B cell (primary cell): ENCODE measurements at regions not wholly inside any gene's neighbourhood (a gene's known extent, or its start where the extent isn't known, plus 50 kb on each side); places are given as distances from the start of the nearest gene placed in this dataset.

Source experiments
- EZH2 ChIP-seq: IDR thresholded peaks from 2 replicates; pipeline ENCODE4 v1.6.1; 2012; ENCODE audit warnings: borderline replicate concordance, low read depth, mild to moderate bottlenecking, moderate library complexity, low read length; ENCODE audit not compliant: insufficient read depth, poor library complexity, severe bottlenecking
- TF ChIP-seq, protein P1 (sequence below): fragments of 200-600 bp; IDR thresholded peaks from one replicate; pipeline ENCODE4 v1.8.0; 2022; ENCODE audit warnings: antibody characterized with exemption, mild to moderate bottlenecking

DNA sequence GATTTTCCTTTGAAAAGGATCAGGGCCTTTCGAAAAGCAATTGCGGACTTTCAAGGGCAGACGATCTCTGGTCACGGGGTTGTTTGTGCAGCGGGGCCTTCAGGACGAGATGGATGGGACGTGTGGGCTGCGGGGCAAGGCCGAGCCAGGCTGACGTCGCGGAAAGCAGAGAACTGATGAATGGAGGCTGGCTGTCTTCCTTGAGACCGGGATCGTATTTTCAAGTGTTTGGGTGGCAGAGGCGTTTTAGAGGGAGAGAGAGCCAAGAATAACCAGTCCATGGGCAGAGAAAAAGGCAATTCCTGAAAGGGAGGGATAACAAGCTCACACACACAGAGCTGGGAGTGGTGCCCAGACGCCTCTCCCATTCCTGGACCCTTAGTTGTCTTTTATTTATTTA lies 138.9 kb upstream of the USP29 start:
- TF ChIP-seq, protein P1, sequence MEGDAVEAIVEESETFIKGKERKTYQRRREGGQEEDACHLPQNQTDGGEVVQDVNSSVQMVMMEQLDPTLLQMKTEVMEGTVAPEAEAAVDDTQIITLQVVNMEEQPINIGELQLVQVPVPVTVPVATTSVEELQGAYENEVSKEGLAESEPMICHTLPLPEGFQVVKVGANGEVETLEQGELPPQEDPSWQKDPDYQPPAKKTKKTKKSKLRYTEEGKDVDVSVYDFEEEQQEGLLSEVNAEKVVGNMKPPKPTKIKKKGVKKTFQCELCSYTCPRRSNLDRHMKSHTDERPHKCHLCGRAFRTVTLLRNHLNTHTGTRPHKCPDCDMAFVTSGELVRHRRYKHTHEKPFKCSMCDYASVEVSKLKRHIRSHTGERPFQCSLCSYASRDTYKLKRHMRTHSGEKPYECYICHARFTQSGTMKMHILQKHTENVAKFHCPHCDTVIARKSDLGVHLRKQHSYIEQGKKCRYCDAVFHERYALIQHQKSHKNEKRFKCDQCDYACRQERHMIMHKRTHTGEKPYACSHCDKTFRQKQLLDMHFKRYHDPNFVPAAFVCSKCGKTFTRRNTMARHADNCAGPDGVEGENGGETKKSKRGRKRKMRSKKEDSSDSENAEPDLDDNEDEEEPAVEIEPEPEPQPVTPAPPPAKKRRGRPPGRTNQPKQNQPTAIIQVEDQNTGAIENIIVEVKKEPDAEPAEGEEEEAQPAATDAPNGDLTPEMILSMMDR = no peak
- no peak for TF ChIP-seq EZH2
